NCI-H1694 treated with DMSO at 0.1 percent for 48 hours (cell line): ENCODE measurements at regions not wholly inside any gene's neighbourhood (a gene's known extent, or its start where the extent isn't known, plus 50 kb on each side); places are given as distances from the start of the nearest gene placed in this dataset.
"Not testable (repeated sequence)": the region's sequence is repeated elsewhere in the genome, so short reads cannot be mapped to it uniquely, and the experiment has no call there.

Experiments used
- DNase-seq: peaks from one replicate; lab custom pipeline; 2025; lab: John Stamatoyannopoulos, UW

GRCh38 chr1:229924639-229925038 is 142.4 kb upstream of the GALNT2 start:
- no peak for DNase-seq

- no peak for DNase-seq
Observed at GRCh38 chr1:229928767-229929166, 138.3 kb upstream of the GALNT2 start.

DNA sequence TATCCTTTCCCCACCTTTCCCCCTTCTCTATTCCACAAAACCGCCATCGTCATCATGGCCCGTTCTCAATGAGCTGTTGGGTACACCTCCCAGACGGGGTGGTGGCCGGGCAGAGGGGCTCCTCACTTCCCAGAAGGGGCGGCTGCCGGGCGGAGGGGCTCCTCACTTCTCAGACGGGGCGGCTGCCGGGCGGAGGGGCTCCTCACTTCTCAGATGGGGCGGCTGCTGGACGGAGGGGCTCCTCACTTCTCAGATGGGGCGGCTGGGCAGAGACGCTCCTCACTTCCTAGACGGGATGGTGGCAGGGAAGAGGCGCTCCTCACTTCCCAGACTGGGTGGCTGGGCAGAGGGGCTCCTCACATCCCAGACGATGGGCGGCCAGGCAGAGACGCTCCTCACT is 135.3 kb upstream of the GALNT2 start:
- DNase-seq = not testable (repeated sequence)

DNA sequence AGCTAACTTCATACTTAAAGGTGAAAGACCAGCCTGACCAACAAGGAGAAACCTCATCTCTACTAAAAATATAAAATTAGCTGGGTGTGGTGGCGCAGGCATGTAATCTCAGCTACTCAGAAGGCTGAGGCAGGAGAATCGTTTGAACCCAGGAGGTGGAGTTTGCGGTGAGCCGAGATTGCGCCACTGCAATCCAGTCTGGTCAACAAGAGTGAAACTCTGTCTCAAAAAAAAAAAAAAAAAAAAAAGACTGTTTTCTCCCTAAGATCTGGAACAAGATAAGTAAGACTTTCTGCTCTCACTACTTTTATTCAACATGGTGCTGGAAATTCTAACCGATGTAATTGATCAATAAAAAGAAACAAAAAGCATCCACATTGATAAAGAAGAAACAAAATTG is 131.9 kb upstream of the GALNT2 start:
- not testable (repeated sequence) for DNase-seq

- no peak for DNase-seq
Observed at GRCh38 chr1:229938551-229938950, 128.5 kb upstream of the GALNT2 start.

- no peak for DNase-seq
Observed at GRCh38 chr1:229940684-229941083, 126.4 kb upstream of the GALNT2 start.

- no peak for DNase-seq
Observed at GRCh38 chr1:229941160-229941559, 125.9 kb upstream of the GALNT2 start.

DNA sequence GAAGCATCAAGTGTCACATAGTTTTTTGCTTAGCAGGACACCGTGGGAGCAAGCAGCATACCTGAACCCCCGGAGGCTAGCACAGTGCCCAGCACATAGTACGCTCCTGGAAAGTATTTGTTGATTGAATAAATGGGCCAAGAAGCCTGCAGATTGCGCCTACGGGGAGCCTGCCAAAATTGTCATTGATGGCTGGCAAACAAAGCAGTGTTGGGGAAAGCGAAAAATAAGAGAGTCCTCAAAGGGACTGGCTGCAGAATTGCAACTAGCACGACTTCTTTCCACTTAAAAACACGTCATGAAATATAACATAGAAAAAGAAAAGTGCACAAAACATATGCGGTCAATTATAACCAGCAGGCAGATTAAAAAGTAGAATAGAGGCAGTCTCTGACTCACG is 125.2 kb upstream of the GALNT2 start:
- DNase-seq = no peak

DNA sequence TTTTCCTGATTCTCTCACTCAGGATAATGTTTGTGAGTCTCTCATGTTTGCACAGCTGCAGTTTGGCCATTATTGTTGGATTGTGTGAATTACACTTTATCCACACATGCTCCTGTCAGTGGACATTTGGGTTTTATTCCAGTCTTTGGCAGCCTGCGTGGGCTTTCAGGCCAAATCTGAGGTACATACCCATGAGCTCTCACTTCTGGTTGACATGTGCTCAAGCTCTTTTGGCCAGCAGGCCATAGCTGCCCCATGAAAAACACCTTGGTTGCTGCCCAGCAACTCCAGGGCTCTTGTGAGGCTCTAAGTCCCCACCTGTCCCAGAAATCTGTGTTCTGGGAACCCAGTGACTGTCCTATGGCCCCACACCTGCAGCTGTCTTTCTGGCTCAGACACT is 124.5 kb upstream of the GALNT2 start:
- no peak for DNase-seq

DNA sequence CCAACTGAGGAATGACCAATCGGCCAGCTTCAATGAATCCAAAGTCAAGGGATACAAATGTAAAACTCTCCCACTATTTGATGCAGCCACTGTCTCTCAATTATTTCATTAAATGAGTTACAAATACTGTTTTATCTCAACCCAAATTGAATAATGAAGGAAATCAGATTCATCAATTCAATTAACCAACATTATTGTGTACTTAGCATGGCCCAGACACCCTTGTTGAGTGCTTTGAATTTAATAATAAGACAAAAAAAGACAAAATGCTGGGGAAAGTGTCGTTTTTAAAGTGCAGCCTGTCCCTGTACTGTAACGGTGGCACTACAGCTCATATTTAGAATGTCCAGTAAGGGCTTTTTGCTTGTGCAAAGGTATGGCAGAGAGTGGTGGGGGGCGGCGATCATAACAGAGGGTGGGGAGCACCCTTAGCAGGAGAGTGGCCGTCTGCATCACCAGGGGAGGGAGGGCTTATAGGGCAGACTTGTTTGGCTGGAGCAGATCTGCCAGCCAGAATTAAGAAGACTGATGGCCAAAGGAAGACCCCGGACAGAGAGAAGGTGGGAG is 123.8 kb upstream of the GALNT2 start:
- no peak for DNase-seq

GRCh38 chr1:229943988-229944743 is 122.9 kb upstream of the GALNT2 start:
- no peak for DNase-seq

- no peak for DNase-seq
Observed at GRCh38 chr1:229945795-229946194, 121.2 kb upstream of the GALNT2 start.

DNA sequence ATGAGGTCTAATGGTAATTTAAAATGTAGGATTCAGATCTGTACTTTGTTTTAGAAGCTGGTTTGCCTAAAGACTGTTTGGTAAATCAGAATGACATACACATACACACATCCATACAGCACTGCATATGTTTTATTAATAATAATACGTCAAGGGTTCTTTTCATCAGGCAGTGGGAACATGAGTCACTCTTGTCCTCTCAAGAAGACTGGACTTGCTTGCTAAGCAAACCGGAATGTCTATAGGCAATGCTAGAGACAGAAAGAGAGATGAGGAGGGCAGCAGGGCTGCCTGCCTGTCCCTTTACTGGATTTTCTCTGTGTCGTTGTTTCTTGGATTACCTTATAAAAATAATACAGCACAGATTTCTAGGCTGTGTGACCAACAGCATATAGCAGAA is 119.1 kb upstream of the GALNT2 start:
- no peak for DNase-seq

GRCh38 chr1:229948438-229948837 is 118.6 kb upstream of the GALNT2 start:
- DNase-seq = no peak

DNA sequence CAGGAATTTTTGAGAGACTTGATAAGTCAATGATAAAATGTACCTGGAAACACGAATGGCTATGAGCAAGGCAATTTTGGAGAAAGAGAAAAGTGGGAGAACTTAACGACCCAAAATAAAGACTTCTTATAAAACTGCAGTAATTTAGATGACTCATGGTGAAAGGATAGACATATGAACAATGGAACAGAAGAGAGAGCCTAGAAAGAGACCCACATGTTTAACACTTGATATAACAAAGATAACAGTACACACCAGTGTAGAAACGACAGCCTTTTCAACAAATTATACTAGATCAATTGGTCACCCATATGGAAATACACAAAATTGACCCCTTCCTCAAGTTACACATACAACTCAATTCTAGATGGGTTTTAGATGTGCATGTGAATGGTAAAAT is 117.5 kb upstream of the GALNT2 start:
- no peak for DNase-seq

DNA sequence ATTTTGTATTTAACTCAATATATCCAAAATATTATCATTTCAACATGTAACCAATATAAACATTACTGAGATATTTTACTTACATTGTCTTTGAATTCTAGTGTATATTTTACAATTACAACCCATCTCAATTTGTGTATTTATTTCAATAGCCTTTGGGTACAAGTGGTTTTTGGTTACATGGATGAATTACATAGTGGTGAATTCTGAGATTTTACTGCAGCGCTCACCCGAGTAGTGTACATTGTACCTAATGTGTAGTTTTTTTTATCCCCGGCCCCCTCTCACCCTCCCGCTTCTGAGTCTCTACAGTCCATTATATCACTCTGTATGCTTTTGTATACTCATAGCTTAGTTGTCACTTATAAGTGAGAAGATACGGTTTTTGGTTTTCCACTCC is 117.0 kb upstream of the GALNT2 start:
- DNase-seq = no peak

GRCh38 chr1:229950908-229951307 is 116.1 kb upstream of the GALNT2 start:
- DNase-seq = no peak

- DNase-seq = no peak
Observed at GRCh38 chr1:229951856-229952534, 115.0 kb upstream of the GALNT2 start.

- no peak for DNase-seq
Observed at GRCh38 chr1:229952670-229953520, 114.1 kb upstream of the GALNT2 start.

DNA sequence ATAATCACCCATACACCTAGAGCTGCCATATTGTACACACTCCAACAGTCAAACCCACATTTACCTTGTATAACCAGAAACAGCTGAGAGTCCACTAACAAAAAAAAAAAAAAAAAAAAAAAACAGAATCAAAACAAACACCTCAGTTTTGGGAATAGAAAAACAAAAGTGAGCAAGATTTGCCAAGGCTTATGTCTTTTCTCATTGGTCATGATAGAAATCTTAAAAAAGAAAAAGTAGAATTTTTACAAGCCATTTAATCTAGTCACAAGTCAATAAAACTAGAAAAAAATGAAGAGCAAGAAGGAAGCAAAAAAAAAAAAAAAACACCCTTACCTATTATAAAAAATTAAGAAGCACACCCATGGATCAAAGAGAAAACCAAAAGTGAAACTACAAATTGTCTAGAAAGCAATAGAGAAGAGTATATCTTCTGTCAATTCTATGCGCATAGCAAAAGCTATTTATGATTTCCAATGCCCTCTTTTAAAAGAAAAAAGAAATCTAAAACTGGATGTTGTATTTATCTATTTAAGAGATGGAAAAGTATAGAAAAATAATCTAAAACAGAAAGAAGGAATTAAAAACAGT is 113.2 kb upstream of the GALNT2 start:
- no peak for DNase-seq

- no peak for DNase-seq
Observed at GRCh38 chr1:229964281-229964680, 102.8 kb upstream of the GALNT2 start.

DNA sequence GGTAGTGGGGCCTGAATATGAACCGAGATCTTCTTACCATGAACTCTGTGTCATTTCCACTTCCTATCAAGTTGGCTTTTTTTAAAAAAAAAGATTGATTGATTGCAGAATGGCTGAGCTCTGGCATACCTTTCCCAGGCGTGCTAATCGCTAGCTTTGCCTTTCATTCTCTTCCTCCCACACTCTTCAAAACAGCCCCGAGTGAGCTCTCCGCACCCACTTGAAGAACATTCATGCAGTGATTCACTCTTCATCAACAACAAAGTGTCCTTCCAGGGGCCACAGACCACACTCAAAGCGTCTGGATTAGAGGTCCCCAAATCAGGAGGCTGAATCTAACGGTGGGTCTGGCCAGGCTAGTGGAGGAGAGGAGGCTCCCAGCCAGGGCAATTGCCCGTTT is 96.3 kb upstream of the GALNT2 start:
- DNase-seq = no peak
